IMR-90 (cell line): ENCODE measurements at regions not wholly inside any gene's neighbourhood (a gene's known extent, or its start where the extent isn't known, plus 50 kb on each side); places are given as distances from the start of the nearest gene placed in this dataset.

Experiments used
- CEBPB ChIP-seq: IDR thresholded peaks from 2 replicates; pipeline ENCODE4 v1.6.1; 2012; ENCODE audit warnings: low read depth, low read length, improper control_type of control experiment
- CTCF ChIP-seq: conservative IDR thresholded peaks from 2 replicates; pipeline ENCODE4 v1.5.1; 2012; ENCODE audit warnings: mild to moderate bottlenecking, low read depth, low read length, improper control_type of control experiment
- MAFK ChIP-seq: IDR thresholded peaks from 2 replicates; pipeline ENCODE4 v1.6.1; 2012; ENCODE audit warnings: low read depth, low read length, improper control_type of control experiment
- MAZ ChIP-seq: IDR thresholded peaks from 2 replicates; pipeline ENCODE4 v1.6.1; 2012; ENCODE audit warnings: low read depth, mild to moderate bottlenecking, low read length, improper control_type of control experiment, moderate library complexity, borderline replicate concordance
- MXI1 ChIP-seq: IDR thresholded peaks from 2 replicates; pipeline ENCODE4 v1.6.1; 2012; ENCODE audit warnings: low read depth, mild to moderate bottlenecking, low read length, moderate library complexity, borderline replicate concordance
- NFE2L2 ChIP-seq: fragments of 150-350 bp; IDR thresholded peaks from 2 replicates; pipeline ENCODE4 v1.6.1; 2016; ENCODE audit warnings: low read depth, mild to moderate bottlenecking, low read length
- POLR2A ChIP-seq: IDR thresholded peaks from 2 replicates; pipeline ENCODE4 v1.6.1; 2012; ENCODE audit warnings: mild to moderate bottlenecking, low read depth, low read length
- RAD21 ChIP-seq: IDR thresholded peaks from 2 replicates; pipeline ENCODE4 v1.6.1; 2012; ENCODE audit warnings: low read length, improper control_type of control experiment
- USF2 ChIP-seq: fragments of 150-350 bp; IDR thresholded peaks from 2 replicates; pipeline ENCODE4 v1.6.1; 2017; ENCODE audit warnings: mild to moderate bottlenecking, antibody characterized with exemption, low read length, low read depth

- TF ChIP-seq CTCF (no peak), POLR2A (no peak), MAFK (no peak), CEBPB (no peak), RAD21 (no peak), MAZ (no peak), USF2 (no peak), MXI1 (no peak), NFE2L2 (no peak)
Measured at GRCh38 chr5:176178789-176179188, 59.4 kb upstream of the SIMC1 start.
